Skeletal muscle cell (primary cell): ENCODE measurements at regions not wholly inside any gene's neighbourhood (a gene's known extent, or its start where the extent isn't known, plus 50 kb on each side); places are given as distances from the start of the nearest gene placed in this dataset.

ENCODE experiments used
- DNase-seq: peaks from one replicate; pipeline ENCODE4 v3.0.0-alpha.2; 2010; ENCODE audit warnings: low read depth
- H3K4me3 ChIP-seq: 2 replicates; pipeline ENCODE4 v1.5.1; 2011; ENCODE audit warnings: low read depth, mild to moderate bottlenecking, control low read depth, low read length, moderate library complexity

- DNase-seq = no peak
- H3K4me3 ChIP-seq = no peak overlapping the region
These were observed 59.9 kb downstream of the BMP4 start for GRCh38 chr14:53896726-53897125.

DNA sequence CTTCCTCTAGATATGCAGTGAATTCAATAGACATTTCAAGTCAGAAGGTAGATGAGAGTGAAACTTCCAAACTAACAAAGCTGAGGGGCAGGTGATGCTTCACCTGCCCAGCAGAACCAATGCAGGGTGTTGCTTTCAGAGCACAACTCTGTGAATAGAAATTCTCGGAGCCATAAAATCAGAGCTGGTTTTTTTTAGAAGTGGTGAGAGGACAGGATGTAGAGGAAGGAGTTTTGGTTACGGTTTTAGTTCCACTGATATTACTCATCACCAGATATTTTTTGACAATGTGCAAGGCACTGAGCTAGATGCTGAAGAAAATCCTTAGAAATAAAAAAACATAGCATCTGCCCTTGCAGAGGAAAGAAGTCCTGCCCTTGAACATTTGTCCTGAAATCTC is 62.2 kb downstream of the BMP4 start:
- peak; percentile 24 for DNase-seq
- no peak overlapping the region for H3K4me3 ChIP-seq

DNA sequence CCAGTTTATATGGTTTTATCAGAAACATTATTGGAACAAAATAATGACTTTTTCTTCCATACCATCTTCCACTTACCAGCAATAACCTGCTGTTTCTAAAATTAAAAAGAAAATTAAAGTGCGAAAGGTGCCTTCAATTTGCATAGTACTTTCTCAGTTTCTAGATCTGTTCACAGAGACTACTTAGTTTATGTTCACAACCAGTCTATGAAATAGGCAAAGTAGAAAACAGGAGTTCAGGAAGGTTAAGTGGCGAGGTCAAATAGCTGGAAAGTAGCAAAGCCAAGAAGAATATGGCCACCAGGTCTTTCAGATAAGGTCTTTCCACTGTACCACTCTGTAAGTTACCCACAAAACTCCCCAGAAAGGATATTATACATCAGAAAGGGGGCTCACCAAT is 63.3 kb downstream of the BMP4 start:
- H3K4me3 ChIP-seq = no peak overlapping the region
- DNase-seq = no peak

GRCh38 chr14:53890611-53891101 is 66.0 kb downstream of the BMP4 start:
- H3K4me3 ChIP-seq = no peak overlapping the region
- no peak for DNase-seq

DNA sequence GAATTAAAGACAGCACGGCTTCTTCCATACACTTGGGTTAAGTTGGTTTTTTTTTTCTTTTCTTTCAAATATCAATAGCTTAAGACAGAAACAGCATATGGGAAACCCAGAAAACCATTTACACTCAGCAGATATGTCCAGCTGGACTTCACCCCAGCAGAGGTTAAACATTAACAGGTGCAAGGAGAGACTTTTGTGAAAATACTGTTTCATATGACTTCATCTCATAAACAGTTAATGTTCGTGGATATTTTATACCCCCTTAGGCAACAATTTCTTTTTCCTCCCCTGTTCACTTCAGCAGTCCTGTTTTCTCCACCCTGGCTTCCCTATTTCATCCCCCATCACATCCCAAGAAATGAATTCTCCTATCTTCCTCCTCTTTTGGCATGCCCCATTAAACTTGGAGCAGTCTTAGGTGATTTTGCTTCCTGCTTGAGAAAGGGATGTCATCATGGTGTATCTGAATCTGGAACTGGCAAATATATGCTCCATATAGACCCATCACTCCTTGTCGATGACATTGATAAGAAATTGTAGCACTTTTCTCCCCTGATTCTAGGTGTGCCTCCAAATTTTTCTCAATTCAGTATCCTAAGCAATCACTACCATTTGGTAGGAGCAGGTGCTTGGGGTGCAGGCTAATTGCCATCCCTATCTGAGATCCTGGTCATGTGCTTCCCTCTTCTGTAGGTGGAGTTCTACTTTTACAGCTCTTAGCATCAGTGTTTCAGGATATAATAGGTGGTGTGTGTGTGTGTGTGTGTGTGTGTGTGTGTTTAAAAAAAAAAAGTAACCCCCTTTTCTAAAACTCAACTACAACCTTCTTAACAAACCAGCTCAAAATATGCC is 67.9 kb downstream of the BMP4 start:
- H3K4me3 ChIP-seq = no peak overlapping the region
- no peak for DNase-seq

- H3K4me3 ChIP-seq = no peak overlapping the region
- no peak for DNase-seq
These were observed 71.4 kb downstream of the BMP4 start for GRCh38 chr14:53885136-53885640.

DNA sequence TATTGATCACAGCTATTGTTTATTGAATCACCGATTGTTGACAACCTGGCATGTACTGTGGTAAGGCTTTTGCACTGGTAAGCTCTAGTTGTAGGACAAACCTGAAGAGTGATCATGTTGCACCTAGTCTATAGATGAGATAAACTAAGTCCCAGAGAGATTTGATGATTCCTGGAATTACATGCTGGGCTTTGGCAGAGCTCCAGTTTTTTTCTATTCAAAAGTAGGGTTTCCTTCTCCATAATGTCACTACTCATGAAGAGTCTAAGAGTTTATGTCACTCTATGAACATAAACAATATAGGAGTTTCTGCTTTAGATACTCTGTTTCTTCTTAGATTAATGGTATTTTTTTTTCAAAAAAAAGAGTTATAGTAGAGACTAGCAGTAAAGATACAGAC is 72.0 kb downstream of the BMP4 start:
- H3K4me3 ChIP-seq = no peak overlapping the region
- DNase-seq = no peak

- no peak overlapping the region for H3K4me3 ChIP-seq
- DNase-seq = no peak
These were observed 72.9 kb downstream of the BMP4 start for GRCh38 chr14:53883739-53884138.

- no peak overlapping the region for H3K4me3 ChIP-seq
- DNase-seq = no peak
These were observed 73.9 kb downstream of the BMP4 start for GRCh38 chr14:53882684-53883083.

- no peak for DNase-seq
- H3K4me3 ChIP-seq = no peak overlapping the region
These were observed 74.7 kb downstream of the BMP4 start for GRCh38 chr14:53881921-53882320.

GRCh38 chr14:53881161-53881871 is 75.3 kb downstream of the BMP4 start:
- no peak for DNase-seq
- no peak overlapping the region for H3K4me3 ChIP-seq

DNA sequence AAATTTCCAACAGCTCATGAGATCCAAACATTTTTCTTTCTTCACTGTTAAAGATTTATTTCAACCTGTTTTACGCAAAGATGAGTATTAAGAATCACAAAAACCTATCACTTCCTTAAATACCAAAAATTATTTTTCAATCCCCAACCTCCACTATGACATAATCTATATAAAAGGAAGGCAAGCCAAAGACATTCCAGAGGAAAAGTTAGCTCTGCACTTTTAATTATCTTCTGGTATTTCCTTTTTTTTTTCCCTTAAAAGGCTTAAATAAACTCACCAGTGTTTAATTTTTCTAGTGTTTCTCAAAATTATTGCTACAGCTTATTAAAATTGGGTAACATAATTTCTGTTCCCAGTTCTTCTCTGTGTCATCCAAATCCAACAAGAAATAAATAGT is 75.9 kb downstream of the BMP4 start:
- no peak for DNase-seq
- no peak overlapping the region for H3K4me3 ChIP-seq

DNA sequence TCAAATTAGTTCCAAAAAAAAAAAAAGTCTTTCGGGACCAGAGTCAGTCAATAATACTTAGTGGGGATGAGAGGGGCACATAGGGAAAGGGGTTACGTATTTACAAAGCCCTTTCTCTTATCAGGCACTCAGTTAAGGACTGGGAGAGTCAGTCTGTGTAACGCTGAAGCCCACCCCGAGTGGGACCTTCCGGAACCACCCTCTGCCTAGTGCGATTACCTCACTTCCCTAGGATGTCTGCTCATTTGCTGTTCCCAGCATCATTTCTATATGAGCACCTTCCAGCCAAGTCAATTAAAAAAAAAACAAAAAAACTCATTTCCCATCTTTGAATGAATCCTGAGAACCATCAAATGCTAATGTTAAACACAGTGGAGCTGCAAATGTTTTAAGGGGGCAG is 76.9 kb downstream of the BMP4 start:
- no peak overlapping the region for H3K4me3 ChIP-seq
- no peak for DNase-seq

GRCh38 chr14:53879022-53879686 is 77.5 kb downstream of the BMP4 start:
- no peak for DNase-seq
- H3K4me3 ChIP-seq = no peak overlapping the region

DNA sequence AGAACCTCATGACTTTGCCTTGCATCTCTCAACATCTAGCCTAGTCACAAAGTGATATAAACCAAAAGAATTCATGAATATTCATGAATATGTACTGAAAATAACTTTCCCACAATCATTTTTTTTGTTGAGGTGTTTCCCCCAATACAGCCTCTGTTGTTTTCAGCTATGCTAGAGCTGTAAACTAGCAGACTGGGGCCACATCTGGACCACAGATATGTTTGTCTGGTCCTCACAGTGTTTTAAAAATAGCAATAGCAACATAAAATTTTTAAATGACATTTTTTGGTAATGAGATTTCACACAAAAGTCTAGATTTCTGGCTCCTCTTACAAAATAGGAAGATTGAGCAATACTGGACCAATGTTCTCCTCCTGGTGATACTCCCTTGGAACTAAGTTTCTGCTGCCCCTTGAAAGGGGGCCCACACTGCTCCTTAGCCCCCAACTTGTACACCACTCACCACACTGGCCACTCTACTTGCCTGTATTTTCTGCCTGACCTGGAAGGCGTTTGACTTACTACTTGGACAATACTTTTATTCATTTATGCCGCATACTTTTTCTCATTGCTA is 81.2 kb downstream of the BMP4 start:
- DNase-seq = no peak
- no peak overlapping the region for H3K4me3 ChIP-seq

- H3K4me3 ChIP-seq = no peak overlapping the region
- no peak for DNase-seq
These were observed 81.9 kb downstream of the BMP4 start for GRCh38 chr14:53874704-53875103.

GRCh38 chr14:53872681-53873089 is 83.9 kb downstream of the BMP4 start:
- DNase-seq = no peak
- H3K4me3 ChIP-seq = no peak overlapping the region

- no peak overlapping the region for H3K4me3 ChIP-seq
- DNase-seq = no peak
These were observed 84.7 kb downstream of the BMP4 start for GRCh38 chr14:53871951-53872350.

DNA sequence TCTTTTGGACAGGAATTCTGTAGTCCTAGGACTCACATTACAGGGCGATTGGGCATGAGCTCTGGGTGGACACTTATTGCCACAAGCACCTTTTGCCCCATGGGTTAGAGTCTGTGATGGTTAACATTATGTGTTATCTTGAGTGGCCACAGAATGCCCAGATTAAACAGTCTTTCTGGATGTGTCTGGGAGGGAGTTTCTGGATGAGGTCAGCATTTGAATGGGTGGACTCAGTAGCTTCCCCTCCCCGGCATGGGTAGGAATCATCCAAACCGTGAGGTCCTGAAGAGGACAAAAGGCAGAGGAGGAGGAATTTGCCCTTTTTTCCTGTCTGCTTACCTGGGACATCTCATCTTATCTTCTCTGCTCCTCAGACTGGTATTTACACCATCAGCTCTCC is 85.6 kb downstream of the BMP4 start:
- no peak for DNase-seq

DNA sequence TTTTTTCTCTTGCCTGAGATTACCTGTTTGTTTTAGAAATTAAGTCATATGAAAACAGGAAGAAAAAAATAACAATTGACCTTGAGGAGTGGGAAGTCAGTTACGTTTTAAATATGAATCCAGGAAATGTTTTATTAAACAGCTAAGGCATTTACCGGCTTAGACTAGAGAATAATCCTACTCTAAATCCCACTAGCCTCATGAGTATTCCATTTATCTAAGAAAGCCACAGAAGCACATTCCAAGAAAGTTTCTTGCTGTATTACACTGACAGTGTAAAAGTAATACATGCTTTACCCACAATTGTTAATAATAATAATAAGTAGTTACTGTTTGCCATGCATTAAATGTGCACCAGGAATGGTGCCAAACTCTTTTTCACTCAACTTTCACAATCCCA is 90.9 kb downstream of the BMP4 start:
- no peak for DNase-seq
- no peak overlapping the region for H3K4me3 ChIP-seq

More for the DNA sequence above, 85.6 kb downstream of the BMP4 start:
- H3K4me3 ChIP-seq = no peak overlapping the region
